Astrocyte (in vitro differentiated cells and primary cell): ENCODE measurements at regions not wholly inside any gene's neighbourhood (a gene's known extent, or its start where the extent isn't known, plus 50 kb on each side); places are given as distances from the start of the nearest gene placed in this dataset.

Experiments used
- DNase-seq: peaks from one replicate; pipeline ENCODE4 v3.0.0-alpha.2; 2010; ENCODE audit warnings: low read depth
- FAIRE-seq: peaks from 2 replicates; lab custom pipeline; 2011; peaks lifted over from hg19 to GRCh38; lab: Jason Lieb, UNC
- H2AFZ ChIP-seq: 2 replicates; pipeline ENCODE4 v1.6.0; 2012; ENCODE audit warnings: low read depth, low read length, inconsistent platforms
- H3K27ac ChIP-seq: 2 replicates; pipeline ENCODE4 v1.5.1; 2011; ENCODE audit warnings: low read depth, low read length, inconsistent platforms
- H3K27me3 ChIP-seq: 2 replicates; pipeline ENCODE4 v1.6.0; 2011; ENCODE audit warnings: low read length, inconsistent platforms; ENCODE audit not compliant: insufficient read depth
- H3K36me3 ChIP-seq: 2 replicates; pipeline ENCODE4 v1.5.1; 2011; ENCODE audit warnings: low read length, inconsistent platforms; ENCODE audit not compliant: insufficient read depth
- H3K4me1 ChIP-seq: 2 replicates; pipeline ENCODE4 v1.5.1; 2011; ENCODE audit warnings: low read length, inconsistent platforms; ENCODE audit not compliant: insufficient read depth
- H3K4me2 ChIP-seq: 2 replicates; pipeline ENCODE4 v1.6.0; 2012; ENCODE audit warnings: low read length, inconsistent platforms
- H3K4me3 ChIP-seq: 2 replicates; pipeline ENCODE4 v1.5.1; 2011; ENCODE audit warnings: low read depth, mild to moderate bottlenecking, low read length, inconsistent platforms; ENCODE audit not compliant: insufficient read depth
- H3K79me2 ChIP-seq: 2 replicates; pipeline ENCODE4 v1.6.0; 2012; ENCODE audit warnings: mild to moderate bottlenecking, low read length, inconsistent platforms; ENCODE audit not compliant: insufficient read depth
- H3K9ac ChIP-seq: 2 replicates; pipeline ENCODE4 v1.6.0; 2012; ENCODE audit warnings: mild to moderate bottlenecking, low read length, inconsistent platforms
- H3K9me3 ChIP-seq: 2 replicates; pipeline ENCODE4 v1.5.1; 2012; ENCODE audit warnings: low read depth, mild to moderate bottlenecking, low read length, inconsistent platforms; ENCODE audit not compliant: insufficient read depth
- H4K20me1 ChIP-seq: 2 replicates; pipeline ENCODE4 v1.6.0; 2012; ENCODE audit warnings: low read length, inconsistent platforms; ENCODE audit not compliant: insufficient read depth
- H3K27ac Mint-ChIP-seq: one replicate; pipeline ENCODE4 v1.8.0; 2021; ENCODE audit warnings: mild to moderate bottlenecking, mixed read lengths; ENCODE audit not compliant: unreplicated experiment
- H3K27me3 Mint-ChIP-seq: one replicate; pipeline ENCODE4 v1.8.0; 2021; ENCODE audit warnings: low read depth, mixed read lengths; ENCODE audit not compliant: unreplicated experiment
- H3K36me3 Mint-ChIP-seq: one replicate; pipeline ENCODE4 v1.8.0; 2021; ENCODE audit warnings: low read depth, mixed read lengths; ENCODE audit not compliant: unreplicated experiment
- H3K4me1 Mint-ChIP-seq: one replicate; pipeline ENCODE4 v1.8.0; 2021; ENCODE audit warnings: low read depth, mixed read lengths; ENCODE audit not compliant: unreplicated experiment
- H3K4me3 Mint-ChIP-seq: one replicate; pipeline ENCODE4 v1.8.0; 2021; ENCODE audit warnings: mild to moderate bottlenecking, moderate library complexity, mixed read lengths; ENCODE audit not compliant: unreplicated experiment
- H3K9me3 Mint-ChIP-seq: one replicate; pipeline ENCODE4 v1.8.0; 2021; ENCODE audit warnings: mild to moderate bottlenecking, mixed read lengths; ENCODE audit not compliant: unreplicated experiment
- EZH2 ChIP-seq: IDR thresholded peaks from 2 replicates; pipeline ENCODE4 v1.6.1; 2012; ENCODE audit warnings: mild to moderate bottlenecking, low read length, inconsistent platforms; ENCODE audit not compliant: insufficient read depth
- TF ChIP-seq, protein P1 (sequence below): IDR thresholded peaks from 2 replicates; pipeline ENCODE4 v1.5.1; 2011; ENCODE audit warnings: low read depth, mild to moderate bottlenecking, inconsistent platforms, low read length, moderate library complexity; ENCODE audit not compliant: insufficient read depth

DNA sequence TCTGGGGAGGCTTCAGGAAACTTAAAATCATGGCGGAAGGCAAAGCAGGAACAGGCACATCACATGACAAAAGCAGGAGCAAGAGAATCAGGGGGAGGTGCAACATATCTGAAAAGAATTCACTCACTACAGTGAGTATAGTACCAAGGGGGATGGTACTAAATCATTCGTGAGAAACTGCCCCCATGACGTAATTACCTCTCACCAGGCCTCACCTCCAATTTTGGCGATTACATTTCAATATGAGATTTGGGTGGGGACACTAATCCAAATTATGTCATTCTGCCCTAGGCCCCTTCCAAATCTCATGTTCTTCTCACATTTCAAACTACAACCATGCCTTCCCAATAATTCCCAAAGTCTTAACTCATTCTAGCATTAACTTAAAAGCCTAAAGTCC, 740.8 kb upstream of the SOX11 start:
- TF ChIP-seq, protein P1, sequence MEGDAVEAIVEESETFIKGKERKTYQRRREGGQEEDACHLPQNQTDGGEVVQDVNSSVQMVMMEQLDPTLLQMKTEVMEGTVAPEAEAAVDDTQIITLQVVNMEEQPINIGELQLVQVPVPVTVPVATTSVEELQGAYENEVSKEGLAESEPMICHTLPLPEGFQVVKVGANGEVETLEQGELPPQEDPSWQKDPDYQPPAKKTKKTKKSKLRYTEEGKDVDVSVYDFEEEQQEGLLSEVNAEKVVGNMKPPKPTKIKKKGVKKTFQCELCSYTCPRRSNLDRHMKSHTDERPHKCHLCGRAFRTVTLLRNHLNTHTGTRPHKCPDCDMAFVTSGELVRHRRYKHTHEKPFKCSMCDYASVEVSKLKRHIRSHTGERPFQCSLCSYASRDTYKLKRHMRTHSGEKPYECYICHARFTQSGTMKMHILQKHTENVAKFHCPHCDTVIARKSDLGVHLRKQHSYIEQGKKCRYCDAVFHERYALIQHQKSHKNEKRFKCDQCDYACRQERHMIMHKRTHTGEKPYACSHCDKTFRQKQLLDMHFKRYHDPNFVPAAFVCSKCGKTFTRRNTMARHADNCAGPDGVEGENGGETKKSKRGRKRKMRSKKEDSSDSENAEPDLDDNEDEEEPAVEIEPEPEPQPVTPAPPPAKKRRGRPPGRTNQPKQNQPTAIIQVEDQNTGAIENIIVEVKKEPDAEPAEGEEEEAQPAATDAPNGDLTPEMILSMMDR: no peak
- no peak for TF ChIP-seq EZH2
- DNase-seq (no peak), FAIRE-seq (no peak)
- Histone ChIP-seq H3K4me3 (no peak overlapping the region), H2AFZ (no peak overlapping the region), H3K79me2 (no peaks in the 10 kb centered on the region), H3K27me3 (no peaks in the 10 kb centered on the region), H3K4me1 (no peaks in the 10 kb centered on the region), H3K4me2 (no peak overlapping the region), H3K9ac (no peak overlapping the region), H4K20me1 (no peaks in the 10 kb centered on the region), H3K9me3 (no peaks in the 10 kb centered on the region), H3K27ac (no peak overlapping the region), H3K36me3 (no peaks in the 10 kb centered on the region)
- no peaks in the 10 kb centered on the region for H3K9me3 Mint-ChIP-seq
- no peaks in the 10 kb centered on the region for H3K36me3 Mint-ChIP-seq
- no peak overlapping the region for H3K27ac Mint-ChIP-seq
- H3K27me3 Mint-ChIP-seq: no peaks in the 10 kb centered on the region
- H3K4me1 Mint-ChIP-seq: no peaks in the 10 kb centered on the region
- no peak overlapping the region for H3K4me3 Mint-ChIP-seq

DNA sequence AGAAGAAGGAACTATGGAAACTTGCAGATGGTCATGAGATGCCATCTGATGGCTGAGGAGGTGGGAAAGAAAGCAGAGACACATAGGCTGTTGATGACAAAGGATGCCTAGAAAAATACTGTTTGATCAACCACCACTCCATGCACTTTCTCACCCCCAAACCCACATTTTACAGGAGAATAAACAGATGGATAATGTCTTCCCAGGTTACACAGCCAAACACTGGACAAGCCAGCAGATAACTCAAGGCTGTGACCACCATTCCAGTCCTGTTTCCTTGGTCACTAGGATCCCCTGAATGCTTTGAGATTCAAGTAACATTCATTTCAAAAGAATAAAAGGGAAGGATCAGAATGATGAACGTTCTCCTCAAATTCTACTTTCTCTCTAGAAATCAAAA, 733.0 kb upstream of the SOX11 start:
- Histone ChIP-seq H3K79me2 (no peaks in the 10 kb centered on the region), H2AFZ (no peak overlapping the region), H3K9ac (no peak overlapping the region), H4K20me1 (no peaks in the 10 kb centered on the region), H3K4me2 (no peak overlapping the region), H3K36me3 (no peaks in the 10 kb centered on the region), H3K4me1 (no peaks in the 10 kb centered on the region), H3K27ac (no peak overlapping the region), H3K4me3 (no peak overlapping the region), H3K27me3 (no peaks in the 10 kb centered on the region), H3K9me3 (peaks cover 3% of the 10 kb centered on the region)
- no peaks in the 10 kb centered on the region for H3K9me3 Mint-ChIP-seq
- no peak for DNase-seq
- TF ChIP-seq, protein P1: no peak
- no peak for TF ChIP-seq EZH2
- no peaks in the 10 kb centered on the region for H3K4me1 Mint-ChIP-seq
- H3K4me3 Mint-ChIP-seq: no peak overlapping the region
- no peak for FAIRE-seq
- no peaks in the 10 kb centered on the region for H3K36me3 Mint-ChIP-seq
- no peak overlapping the region for H3K27ac Mint-ChIP-seq
- H3K27me3 Mint-ChIP-seq: no peaks in the 10 kb centered on the region

DNA sequence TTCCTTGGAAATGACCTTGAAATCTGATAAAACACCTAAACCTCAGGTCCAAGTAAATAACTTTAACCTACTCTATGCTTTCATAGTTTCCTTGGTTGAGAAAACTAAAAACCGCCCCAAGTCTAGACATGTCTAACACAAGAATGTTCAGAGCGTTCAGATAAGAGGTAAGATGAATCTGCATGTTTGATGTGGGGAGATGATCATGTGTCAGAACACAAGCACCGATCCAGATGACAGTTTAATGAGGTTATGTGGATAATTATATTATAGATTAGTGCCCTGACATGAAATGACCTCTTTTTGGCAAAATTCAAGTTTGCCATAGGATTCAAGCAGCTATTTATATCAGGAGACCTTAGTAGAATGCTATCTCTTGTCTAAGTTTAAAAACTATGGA, 729.8 kb upstream of the SOX11 start:
- no peak overlapping the region for H3K4me3 ChIP-seq
- no peak overlapping the region for H3K4me2 ChIP-seq
- no peaks in the 10 kb centered on the region for H3K36me3 ChIP-seq
- H3K9me3 ChIP-seq: peaks cover 3% of the 10 kb centered on the region
- H3K27me3 Mint-ChIP-seq: no peaks in the 10 kb centered on the region
- no peaks in the 10 kb centered on the region for H3K36me3 Mint-ChIP-seq
- TF ChIP-seq EZH2: no peak
- TF ChIP-seq, protein P1: no peak
- DNase-seq (no peak), FAIRE-seq (no peak)
- no peaks in the 10 kb centered on the region for H4K20me1 ChIP-seq
- H3K9ac ChIP-seq: no peak overlapping the region
- H3K79me2 ChIP-seq: no peaks in the 10 kb centered on the region
- no peak overlapping the region for H3K27ac Mint-ChIP-seq
- no peak overlapping the region for H3K4me3 Mint-ChIP-seq
- H2AFZ ChIP-seq: no peak overlapping the region
- no peaks in the 10 kb centered on the region for H3K9me3 Mint-ChIP-seq
- no peak overlapping the region for H3K27ac ChIP-seq
- no peaks in the 10 kb centered on the region for H3K4me1 Mint-ChIP-seq
- H3K4me1 ChIP-seq: no peaks in the 10 kb centered on the region
- no peaks in the 10 kb centered on the region for H3K27me3 ChIP-seq
